Mesodermal cell (in vitro differentiated cells): ENCODE measurements at regions not wholly inside any gene's neighbourhood (a gene's known extent, or its start where the extent isn't known, plus 50 kb on each side); places are given as distances from the start of the nearest gene placed in this dataset.

Experiments used
- H3K27ac ChIP-seq: 2 replicates; pipeline ENCODE4 v1.7.0; 2013; ENCODE audit warnings: mild to moderate bottlenecking, low read depth, low read length, moderate library complexity; ENCODE audit not compliant: severe bottlenecking
- H3K36me3 ChIP-seq: 2 replicates; pipeline ENCODE4 v1.7.1; 2013; ENCODE audit warnings: mild to moderate bottlenecking, low read length, moderate library complexity; ENCODE audit not compliant: control insufficient read depth, insufficient read depth
- H3K4me1 ChIP-seq: one replicate; pipeline ENCODE4 v1.7.1; 2013; ENCODE audit warnings: mild to moderate bottlenecking, low read length; ENCODE audit not compliant: insufficient read depth, control insufficient read depth, poor library complexity, severe bottlenecking
- H3K4me3 ChIP-seq: 2 replicates; pipeline ENCODE4 v1.7.0; 2013; ENCODE audit warnings: low read length, control low read depth, mild to moderate bottlenecking; ENCODE audit not compliant: insufficient read depth, poor library complexity, severe bottlenecking; ENCODE audit errors: extremely low read depth
- H3K9me3 ChIP-seq: 2 replicates; pipeline ENCODE4 v1.7.1; 2013; ENCODE audit warnings: mild to moderate bottlenecking, low read length, moderate library complexity; ENCODE audit not compliant: control insufficient read depth
- WGBS, 2 experiments: methylation state at CpG; one replicate each; pipeline ENCODE4 v1.1.5; 2013; ENCODE audit warnings: missing lambda C conversion rate in 2 of 2; ENCODE audit not compliant: insufficient coverage in 2 of 2; 5-methylcytosine and 5-hydroxymethylcytosine counted together

DNA sequence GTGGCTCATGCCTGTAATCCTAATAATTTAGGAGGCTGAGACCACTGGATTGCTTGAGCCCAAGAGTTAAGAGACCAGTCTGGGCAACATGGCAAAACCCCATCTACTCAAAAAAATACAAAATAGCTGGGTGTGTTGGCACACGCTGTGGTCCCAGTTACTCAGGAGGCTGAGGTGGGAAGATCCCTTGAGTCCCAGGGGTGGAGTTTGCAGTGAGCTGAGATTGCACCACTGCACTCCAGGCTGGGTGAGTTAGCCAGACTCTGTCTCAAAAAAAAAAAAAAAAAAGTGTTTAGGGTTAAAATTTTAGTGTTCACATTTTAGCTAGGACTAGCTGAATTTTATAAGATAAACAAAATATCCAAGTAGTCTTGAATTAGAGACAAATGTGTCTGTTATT is 1340.1 kb upstream of the EPHA6 start:
- Histone ChIP-seq H3K36me3 (no peaks in the 10 kb centered on the region), H3K4me3 (no peak overlapping the region), H3K27ac (no peak overlapping the region), H3K4me1 (no peaks in the 10 kb centered on the region), H3K9me3 (no peaks in the 10 kb centered on the region)
- 83 to 88% methylated on average over 1 of the region's 1 CpG for WGBS, 2 experiments

DNA sequence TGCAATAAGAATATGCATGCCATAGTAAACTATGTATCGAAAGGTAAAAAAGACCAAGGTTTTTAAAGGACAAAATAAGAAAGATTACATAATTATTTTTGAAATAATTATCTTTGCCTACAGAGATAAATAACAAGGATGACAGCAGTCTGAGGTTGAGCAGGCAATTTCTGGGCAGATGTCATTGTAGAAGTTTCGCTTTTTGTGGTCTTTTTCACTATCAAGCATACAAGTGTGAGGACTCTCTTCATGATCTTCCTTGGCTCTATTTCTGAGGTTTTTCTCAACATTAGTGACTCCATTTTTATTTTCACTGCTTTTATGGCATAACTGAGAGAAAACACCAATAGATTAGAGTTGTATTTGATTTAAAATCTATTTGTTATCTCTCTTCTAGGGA is 1337.9 kb upstream of the EPHA6 start:
- H3K4me1 ChIP-seq: no peaks in the 10 kb centered on the region
- WGBS, 2 experiments: 71% methylated on average over 1 of the region's 2 CpGs; no CpG with 5 or more reads in 1 of the 2 experiments

DNA sequence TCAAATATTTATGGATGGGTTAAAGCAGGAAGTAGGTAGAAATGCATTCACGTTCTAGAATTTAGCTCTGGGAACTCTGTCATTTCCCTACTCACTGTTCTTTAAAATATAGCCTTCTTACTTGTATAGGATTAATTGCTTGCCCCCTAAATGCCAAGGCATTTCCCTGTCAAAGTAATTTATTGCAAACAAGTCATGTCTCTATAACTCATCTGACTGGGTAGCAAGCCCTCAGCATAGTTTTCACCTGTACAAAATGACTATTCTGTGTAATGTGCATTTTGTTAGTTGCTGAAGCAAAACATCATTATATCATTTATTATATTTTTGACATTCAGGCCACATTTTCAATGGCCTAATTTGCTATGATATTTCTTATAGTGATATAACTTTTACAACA is 1308.2 kb upstream of the EPHA6 start:
- Histone ChIP-seq H3K4me3 (no peak overlapping the region), H3K4me1 (no peaks in the 10 kb centered on the region), H3K9me3 (no peaks in the 10 kb centered on the region), H3K36me3 (no peaks in the 10 kb centered on the region), H3K27ac (no peak overlapping the region)
- WGBS, 2 experiments: no CpG with 5 or more reads among the region's 1 CpG

More for the DNA sequence above, 1337.9 kb upstream of the EPHA6 start:
- Histone ChIP-seq H3K4me3 (no peak overlapping the region), H3K27ac (no peak overlapping the region), H3K36me3 (no peaks in the 10 kb centered on the region), H3K9me3 (no peaks in the 10 kb centered on the region)

DNA sequence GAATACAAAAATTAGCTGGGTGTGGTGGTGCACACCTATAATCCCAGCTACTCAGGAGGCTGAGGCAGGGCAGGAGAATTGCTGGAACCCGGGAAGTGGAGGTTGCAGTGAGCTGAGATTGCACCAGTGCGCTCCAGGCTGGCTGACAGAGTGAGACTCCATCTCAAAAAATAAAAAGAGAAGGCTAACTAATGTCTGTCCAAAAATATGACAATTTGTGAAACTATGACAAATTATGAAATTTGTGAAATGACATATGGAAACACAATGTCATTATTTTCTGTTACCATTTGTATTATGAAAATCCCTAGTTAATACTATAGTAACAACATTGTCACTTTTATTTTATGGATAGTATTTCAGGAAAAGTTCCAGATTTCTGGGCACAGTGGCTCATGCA is 1306.3 kb upstream of the EPHA6 start:
- Histone ChIP-seq H3K4me3 (no peak overlapping the region), H3K27ac (no peak overlapping the region), H3K9me3 (no peaks in the 10 kb centered on the region), H3K36me3 (no peaks in the 10 kb centered on the region), H3K4me1 (no peaks in the 10 kb centered on the region)
- no CpG with 5 or more reads among the region's 2 CpGs for WGBS, 2 experiments

DNA sequence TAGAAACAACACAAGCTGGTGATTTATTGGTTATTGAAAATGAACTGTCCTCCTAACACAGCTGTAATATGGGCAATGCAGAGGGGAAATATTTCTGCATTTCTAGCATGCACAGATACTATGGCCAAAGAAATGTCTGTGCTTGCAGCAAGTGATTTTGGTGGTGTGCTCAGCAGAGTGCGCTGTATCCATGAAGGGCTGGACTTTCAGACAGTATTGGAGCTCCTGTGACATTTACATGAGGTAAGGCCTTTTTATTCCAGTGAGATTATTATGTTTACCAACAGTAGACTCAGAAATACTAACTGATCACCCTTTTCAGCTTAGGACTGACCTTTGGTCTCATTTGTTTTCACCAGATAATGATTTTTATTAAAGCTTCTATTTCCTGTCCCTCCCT is 1302.6 kb upstream of the EPHA6 start:
- H3K4me1 ChIP-seq: no peaks in the 10 kb centered on the region
- no peak overlapping the region for H3K27ac ChIP-seq
- H3K36me3 ChIP-seq: no peaks in the 10 kb centered on the region
- 100% methylated on average over 1 of the region's 1 CpG; no CpG with 5 or more reads in 1 of the 2 experiments for WGBS, 2 experiments
- H3K4me3 ChIP-seq: no peak overlapping the region
- H3K9me3 ChIP-seq: no peaks in the 10 kb centered on the region

DNA sequence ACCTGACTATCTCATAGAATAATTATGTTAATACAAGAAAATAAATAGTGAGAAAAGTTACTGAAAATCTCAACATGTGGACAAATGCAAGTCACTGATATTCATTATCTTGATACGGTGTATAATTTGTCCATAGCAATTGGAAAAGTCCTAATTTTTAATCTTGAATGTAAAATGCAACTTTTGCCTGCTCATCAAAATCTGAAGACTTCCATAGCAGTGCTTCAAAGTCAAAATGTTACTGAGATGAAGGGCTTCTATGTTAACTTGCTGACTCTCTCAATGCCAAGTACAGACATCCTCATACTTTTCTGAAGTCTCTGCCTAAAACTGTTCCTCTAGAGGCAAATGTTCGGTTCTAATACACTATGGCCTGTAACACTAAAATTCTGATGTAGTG is 1300.1 kb upstream of the EPHA6 start:
- H3K4me3 ChIP-seq: no peak overlapping the region
- no peaks in the 10 kb centered on the region for H3K9me3 ChIP-seq
- no peak overlapping the region for H3K27ac ChIP-seq
- no peaks in the 10 kb centered on the region for H3K36me3 ChIP-seq
- H3K4me1 ChIP-seq: no peaks in the 10 kb centered on the region
- WGBS, 2 experiments: 64 to 86% methylated on average over 1 to 2 of the region's 2 CpGs

DNA sequence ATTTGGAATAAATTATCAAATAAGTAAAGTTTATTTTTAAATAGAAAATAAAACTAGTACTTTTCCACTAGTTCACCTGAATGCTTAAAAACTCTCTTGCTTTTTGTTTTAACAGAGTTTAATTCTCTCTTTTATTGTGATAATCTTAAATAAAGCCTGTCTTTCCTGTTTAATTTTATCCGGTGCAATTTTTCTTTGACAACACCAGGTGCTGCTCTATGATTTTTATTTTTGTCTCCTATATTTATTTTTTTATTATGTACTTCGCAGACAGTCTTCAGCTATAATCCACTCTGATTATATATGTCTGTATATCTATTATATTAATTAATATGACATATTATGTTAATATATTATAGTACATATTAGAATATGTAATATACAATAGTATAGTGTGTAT is 1293.0 kb upstream of the EPHA6 start:
- no peak overlapping the region for H3K27ac ChIP-seq

DNA sequence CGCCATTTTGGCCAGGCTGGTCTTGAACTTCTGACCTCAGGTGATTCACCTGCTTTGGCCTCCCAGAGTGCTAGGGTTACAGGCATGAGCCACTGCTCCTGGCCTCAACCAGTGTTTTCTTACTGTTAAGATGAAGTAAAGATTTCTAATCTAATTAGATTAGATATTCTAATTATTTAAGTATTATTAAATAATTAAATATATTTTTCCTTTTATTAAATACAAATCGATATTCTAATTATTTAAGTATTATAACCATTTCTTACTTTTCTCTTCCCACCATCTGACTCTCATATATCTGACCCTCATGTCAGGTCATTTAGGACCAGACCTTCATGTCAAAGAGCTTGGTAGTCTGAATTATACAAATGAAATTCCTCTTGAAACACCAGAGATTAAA is 1291.9 kb upstream of the EPHA6 start:
- Histone ChIP-seq H3K27ac (no peak overlapping the region), H3K4me3 (no peak overlapping the region), H3K9me3 (no peaks in the 10 kb centered on the region), H3K36me3 (no peaks in the 10 kb centered on the region), H3K4me1 (no peaks in the 10 kb centered on the region)
- WGBS, 2 experiments: 83% methylated on average over 1 of the region's 2 CpGs; no CpG with 5 or more reads in 1 of the 2 experiments

More for the DNA sequence above, 1293.0 kb upstream of the EPHA6 start:
- Histone ChIP-seq H3K36me3 (no peaks in the 10 kb centered on the region), H3K4me3 (no peak overlapping the region), H3K9me3 (no peaks in the 10 kb centered on the region), H3K4me1 (no peaks in the 10 kb centered on the region)
- WGBS, 2 experiments: no CpG with 5 or more reads among the region's 2 CpGs

DNA sequence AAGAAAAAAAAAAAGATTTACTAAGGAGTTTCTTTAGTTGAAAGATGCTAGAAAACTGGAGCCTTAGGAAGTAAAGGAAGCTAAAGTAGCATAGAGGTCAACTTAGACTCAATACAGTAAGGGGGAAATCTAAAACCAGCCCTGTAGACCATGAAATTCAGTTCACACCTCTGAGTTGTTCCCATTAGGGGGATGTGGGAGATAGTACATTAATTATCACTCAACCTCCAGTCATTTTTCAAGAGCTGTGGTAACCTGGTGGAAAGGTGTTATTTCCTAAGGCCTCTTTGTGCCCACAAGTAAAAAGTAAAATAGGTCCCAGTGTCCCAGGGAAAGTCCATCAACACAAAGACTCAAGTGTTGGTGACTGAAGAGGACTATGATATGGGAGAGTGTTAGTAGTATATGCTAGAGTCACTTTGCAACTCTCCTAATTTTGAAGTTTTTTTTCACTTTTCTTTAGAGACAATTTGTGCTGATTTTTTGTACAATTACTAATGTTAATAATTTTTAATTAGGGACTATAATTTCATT is 1274.4 kb upstream of the EPHA6 start:
- H3K4me3 ChIP-seq: no peak overlapping the region
- H3K27ac ChIP-seq: no peak overlapping the region
- no peaks in the 10 kb centered on the region for H3K4me1 ChIP-seq
- H3K9me3 ChIP-seq: no peaks in the 10 kb centered on the region
- no peaks in the 10 kb centered on the region for H3K36me3 ChIP-seq

DNA sequence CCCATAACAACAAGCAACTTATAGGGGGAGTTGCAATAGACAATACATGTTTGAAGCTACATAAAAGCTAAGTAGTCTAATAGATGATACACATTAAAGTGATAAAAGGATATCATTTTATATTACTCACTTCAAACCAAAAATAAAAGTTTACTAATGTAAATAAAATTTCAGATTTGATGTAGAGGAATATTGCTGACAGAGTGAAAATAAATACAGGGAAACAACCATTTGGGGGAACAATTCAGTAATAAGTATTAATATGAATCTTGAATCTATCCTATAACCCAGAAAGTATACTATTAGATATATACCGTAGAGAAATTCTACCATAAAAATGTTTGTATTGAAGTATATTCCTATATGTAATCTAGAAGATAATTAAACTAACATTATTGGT is 1248.9 kb upstream of the EPHA6 start:
- Histone ChIP-seq H3K4me3 (no peak overlapping the region), H3K27ac (no peak overlapping the region), H3K4me1 (no peaks in the 10 kb centered on the region), H3K9me3 (no peaks in the 10 kb centered on the region), H3K36me3 (no peaks in the 10 kb centered on the region)
- no CpG with 5 or more reads among the region's 1 CpG for WGBS, 2 experiments

DNA sequence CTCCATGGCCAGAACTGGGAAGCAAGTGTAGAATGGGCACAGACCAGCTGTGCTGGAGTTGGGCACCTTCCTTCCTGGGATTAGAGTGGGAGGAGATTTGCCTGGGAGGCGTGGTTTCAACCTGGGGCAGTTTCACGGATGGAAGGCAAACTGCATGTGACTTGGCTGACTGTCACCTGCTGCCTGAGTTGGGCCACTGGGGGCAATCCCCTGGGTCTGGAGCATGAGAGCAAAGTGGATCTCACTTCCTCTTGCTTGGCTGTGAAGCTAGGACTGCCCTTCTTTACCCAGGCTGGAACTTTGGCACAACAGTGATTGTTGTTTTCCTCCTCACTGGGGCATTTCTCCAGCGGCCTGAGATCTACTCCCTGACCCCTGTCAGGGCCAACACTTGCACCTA is 1247.0 kb upstream of the EPHA6 start:
- Histone ChIP-seq H3K4me1 (no peaks in the 10 kb centered on the region), H3K27ac (no peak overlapping the region), H3K4me3 (no peak overlapping the region), H3K36me3 (no peaks in the 10 kb centered on the region), H3K9me3 (no peaks in the 10 kb centered on the region)
- 48 to 85% methylated on average over 2 to 3 of the region's 3 CpGs for WGBS, 2 experiments
